ENCODE measurements at regions not wholly inside any gene's neighbourhood (a gene's known extent, or its start where the extent isn't known, plus 50 kb on each side); places are given as distances from the start of the nearest gene placed in this dataset.

GRCh38 chr9:117815315-117815714 is 111.1 kb downstream of the TLR4 start:
- Histone ChIP-seq H3K36me3 (ENCODE audit: control insufficient read depth, insufficient read depth, low read length) (no peaks in the 10 kb centered on the region), H3K27me3 (replicated peaks; ENCODE audit: control insufficient read depth, insufficient read depth, low read length) (no peaks in the 10 kb centered on the region), H3K4me3 (replicated peaks; ENCODE audit: low read depth, low read length) (no peak overlapping the region)
- TF ChIP-seq, protein P1, sequence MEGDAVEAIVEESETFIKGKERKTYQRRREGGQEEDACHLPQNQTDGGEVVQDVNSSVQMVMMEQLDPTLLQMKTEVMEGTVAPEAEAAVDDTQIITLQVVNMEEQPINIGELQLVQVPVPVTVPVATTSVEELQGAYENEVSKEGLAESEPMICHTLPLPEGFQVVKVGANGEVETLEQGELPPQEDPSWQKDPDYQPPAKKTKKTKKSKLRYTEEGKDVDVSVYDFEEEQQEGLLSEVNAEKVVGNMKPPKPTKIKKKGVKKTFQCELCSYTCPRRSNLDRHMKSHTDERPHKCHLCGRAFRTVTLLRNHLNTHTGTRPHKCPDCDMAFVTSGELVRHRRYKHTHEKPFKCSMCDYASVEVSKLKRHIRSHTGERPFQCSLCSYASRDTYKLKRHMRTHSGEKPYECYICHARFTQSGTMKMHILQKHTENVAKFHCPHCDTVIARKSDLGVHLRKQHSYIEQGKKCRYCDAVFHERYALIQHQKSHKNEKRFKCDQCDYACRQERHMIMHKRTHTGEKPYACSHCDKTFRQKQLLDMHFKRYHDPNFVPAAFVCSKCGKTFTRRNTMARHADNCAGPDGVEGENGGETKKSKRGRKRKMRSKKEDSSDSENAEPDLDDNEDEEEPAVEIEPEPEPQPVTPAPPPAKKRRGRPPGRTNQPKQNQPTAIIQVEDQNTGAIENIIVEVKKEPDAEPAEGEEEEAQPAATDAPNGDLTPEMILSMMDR (IDR thresholded peaks at IDR 0.05; ENCODE audit: insufficient read depth, low read length, poor library complexity, severe bottlenecking), result no peak
- DNase-seq (ENCODE audit: extremely low read depth, insufficient read length), result no peak

DNA sequence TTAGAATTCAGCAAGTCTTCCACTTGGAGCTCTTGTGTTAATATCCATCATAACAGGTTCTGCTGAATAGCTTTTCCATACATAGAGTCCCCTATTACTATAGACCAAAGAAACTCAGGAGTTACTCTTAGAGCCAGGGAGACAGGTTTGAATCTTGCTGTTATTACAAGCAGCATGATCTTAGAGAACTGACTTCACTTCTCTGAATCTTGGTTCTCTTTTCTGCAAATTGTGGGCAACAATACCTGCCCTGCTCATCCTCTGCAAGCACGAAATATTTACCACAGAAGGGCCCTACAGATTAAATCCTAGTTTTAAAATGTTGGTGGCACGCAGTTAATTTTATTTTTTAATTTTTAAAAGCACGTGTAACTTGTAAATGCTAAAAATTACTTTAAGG is 111.7 kb downstream of the TLR4 start:
- H3K36me3 ChIP-seq (ENCODE audit: control insufficient read depth, insufficient read depth, low read length), result no peaks in the 10 kb centered on the region
- DNase-seq (ENCODE audit: extremely low read depth, insufficient read length), result no peak
- H3K4me3 ChIP-seq (replicated peaks; ENCODE audit: low read depth, low read length), result no peak overlapping the region
- TF ChIP-seq, protein P1 (IDR thresholded peaks at IDR 0.05; ENCODE audit: insufficient read depth, low read length, poor library complexity, severe bottlenecking), result no peak
- no peaks in the 10 kb centered on the region for H3K27me3 ChIP-seq (replicated peaks; ENCODE audit: control insufficient read depth, insufficient read depth, low read length)

DNA sequence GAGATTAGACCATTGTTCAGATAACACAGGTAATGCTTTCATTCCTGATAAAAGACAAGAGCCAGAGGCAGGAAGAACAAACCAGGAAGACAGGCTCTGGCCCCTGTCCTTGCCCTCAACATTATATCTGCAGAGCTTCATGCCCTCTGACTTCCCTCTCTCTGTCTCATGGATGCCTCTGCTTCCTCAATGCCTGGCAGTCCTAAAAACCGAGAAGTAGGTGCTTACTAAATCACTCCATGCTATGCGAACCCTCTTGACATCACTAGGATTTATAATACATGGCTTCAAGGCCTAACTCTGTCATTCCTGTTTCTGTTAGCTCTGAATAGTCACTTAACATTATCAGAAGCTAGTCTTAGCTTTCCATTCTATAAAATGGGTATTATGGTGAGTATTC is 117.8 kb downstream of the TLR4 start:
- H3K36me3 ChIP-seq (ENCODE audit: control insufficient read depth, insufficient read depth, low read length), result no peaks in the 10 kb centered on the region
- TF ChIP-seq, protein P1 (IDR thresholded peaks at IDR 0.05; ENCODE audit: insufficient read depth, low read length, poor library complexity, severe bottlenecking), result no peak
- no peak overlapping the region for H3K4me3 ChIP-seq (replicated peaks; ENCODE audit: low read depth, low read length)
- DNase-seq (ENCODE audit: extremely low read depth, insufficient read length), result no peak
- no peaks in the 10 kb centered on the region for H3K27me3 ChIP-seq (replicated peaks; ENCODE audit: control insufficient read depth, insufficient read depth, low read length)

DNA sequence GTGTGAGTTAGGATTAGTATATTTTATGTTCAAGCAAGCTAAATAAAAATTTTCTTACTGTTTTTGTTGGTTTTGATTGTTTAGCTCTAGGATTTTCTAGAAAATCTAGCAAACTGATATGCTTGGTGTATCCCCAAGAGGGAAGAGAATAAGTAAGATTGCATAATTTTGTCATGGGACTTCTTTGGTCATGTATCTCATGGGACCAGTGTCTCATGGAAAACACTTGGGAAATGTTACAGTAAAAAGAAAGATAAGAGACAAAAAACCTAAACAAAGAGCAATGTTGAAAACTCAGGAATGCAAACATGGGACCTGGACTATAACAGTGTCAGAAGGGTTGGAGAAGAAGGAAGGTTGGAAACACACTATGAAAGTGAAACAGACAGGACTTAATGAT is 119.4 kb downstream of the TLR4 start:
- no peaks in the 10 kb centered on the region for H3K36me3 ChIP-seq (ENCODE audit: control insufficient read depth, insufficient read depth, low read length)
- H3K27me3 ChIP-seq (replicated peaks; ENCODE audit: control insufficient read depth, insufficient read depth, low read length), result no peaks in the 10 kb centered on the region
- no peak for DNase-seq (ENCODE audit: extremely low read depth, insufficient read length)
- TF ChIP-seq, protein P1 (IDR thresholded peaks at IDR 0.05; ENCODE audit: insufficient read depth, low read length, poor library complexity, severe bottlenecking), result no peak
- no peak overlapping the region for H3K4me3 ChIP-seq (replicated peaks; ENCODE audit: low read depth, low read length)

GRCh38 chr9:117825609-117826347 is 121.6 kb downstream of the TLR4 start:
- TF ChIP-seq, protein P1 (IDR thresholded peaks at IDR 0.05; ENCODE audit: insufficient read depth, low read length, poor library complexity, severe bottlenecking), result no peak
- no peak overlapping the region for H3K4me3 ChIP-seq (replicated peaks; ENCODE audit: low read depth, low read length)
- no peaks in the 10 kb centered on the region for H3K36me3 ChIP-seq (ENCODE audit: control insufficient read depth, insufficient read depth, low read length)
- H3K27me3 ChIP-seq (replicated peaks; ENCODE audit: control insufficient read depth, insufficient read depth, low read length), result no peaks in the 10 kb centered on the region
- DNase-seq (ENCODE audit: extremely low read depth, insufficient read length), result peak; percentile 33

- Histone ChIP-seq H3K27me3 (replicated peaks; ENCODE audit: control insufficient read depth, insufficient read depth, low read length) (no peaks in the 10 kb centered on the region), H3K4me3 (replicated peaks; ENCODE audit: low read depth, low read length) (no peak overlapping the region), H3K36me3 (ENCODE audit: control insufficient read depth, insufficient read depth, low read length) (no peaks in the 10 kb centered on the region)
- DNase-seq (ENCODE audit: extremely low read depth, insufficient read length), result no peak
- TF ChIP-seq, protein P1 (IDR thresholded peaks at IDR 0.05; ENCODE audit: insufficient read depth, low read length, poor library complexity, severe bottlenecking), result no peak
These were observed 122.6 kb downstream of the TLR4 start for GRCh38 chr9:117826837-117827236.
